PC-3 (cell line): ENCODE measurements at regions not wholly inside any gene's neighbourhood (a gene's known extent, or its start where the extent isn't known, plus 50 kb on each side); places are given as distances from the start of the nearest gene placed in this dataset.

Source experiments
- ATAC-seq: fragments of 200-7000 bp; cut with Tn5 transposase; 2 replicates; pipeline ENCODE4 v1.9.1; 2020; ENCODE audit warnings: mild to moderate bottlenecking, moderate library complexity
- BruUV-seq: library from RNA; stranded (reverse); fragments of 400-500 nt; replicated peaks from 2 replicates; lab custom pipeline; 2021; lab: Mats Ljungman, UMichigan
- CTCF ChIA-PET: fragments of 300-600 bp; sonication (Branson Sonifier 250); formaldehyde crosslinking; loops from one replicate; lab custom pipeline; 2022; ENCODE audit warnings: antibody characterized with exemption; lab: Charles Lee
- POLR2A ChIA-PET: fragments of 300-600 bp; sonication (Branson Sonifier 250); formaldehyde crosslinking; loops from one replicate; lab custom pipeline; 2022; ENCODE audit warnings: antibody characterized with exemption; ENCODE audit not compliant: unreplicated experiment; lab: Charles Lee
- DNase-seq: peaks from one replicate; pipeline ENCODE4 v3.0.0-alpha.2; 2015
- H2AFZ ChIP-seq: fragments of 300-600 bp; sonication (generic); 2 replicates; pipeline ENCODE4 v1.6.0; 2016; ENCODE audit warnings: antibody characterized with exemption, low read length
- H3F3A ChIP-seq: fragments of 300-600 bp; sonication (generic); one replicate; pipeline ENCODE4 v1.6.0; 2017; ENCODE audit warnings: antibody characterized with exemption, low read length, control low read depth, mild to moderate bottlenecking; ENCODE audit not compliant: unreplicated experiment
- H3K27ac ChIP-seq: fragments of 300-600 bp; sonication (generic); 2 replicates; pipeline ENCODE4 v1.5.1; 2016; ENCODE audit warnings: mild to moderate bottlenecking, low read length
- H3K27me3 ChIP-seq: fragments of 300-600 bp; sonication (generic); 2 replicates; pipeline ENCODE4 v1.6.1; 2016; ENCODE audit warnings: low read length, mixed read lengths
- H3K36me3 ChIP-seq: fragments of 300-600 bp; sonication (generic); 2 replicates; pipeline ENCODE4 v1.6.1; 2016; ENCODE audit warnings: low read depth, mixed run types, low read length, mixed read lengths
- H3K4me1 ChIP-seq: fragments of 300-600 bp; sonication (generic); 2 replicates; pipeline ENCODE4 v1.5.1; 2016; ENCODE audit warnings: low read length; ENCODE audit not compliant: insufficient read depth
- H3K4me2 ChIP-seq: fragments of 300-600 bp; sonication (generic); 2 replicates; pipeline ENCODE4 v1.6.0; 2016; ENCODE audit warnings: low read length
- H3K4me3 ChIP-seq: fragments of 300-600 bp; sonication (generic); 2 replicates; pipeline ENCODE4 v1.5.1; 2016; ENCODE audit warnings: mild to moderate bottlenecking, low read length, mixed read lengths
- H3K79me2 ChIP-seq: fragments of 300-600 bp; sonication (generic); 2 replicates; pipeline ENCODE4 v1.6.1; 2017; ENCODE audit warnings: low read length, mixed read lengths
- H3K9ac ChIP-seq: fragments of 300-600 bp; sonication (generic); 2 replicates; pipeline ENCODE4 v1.6.0; 2016; ENCODE audit warnings: mild to moderate bottlenecking, low read length
- H3K9me2 ChIP-seq: fragments of 300-600 bp; sonication (generic); replicated peaks from 2 replicates; pipeline ENCODE4 v1.6.1; 2016; ENCODE audit warnings: mixed run types, low read length, mixed read lengths
- H3K9me3 ChIP-seq: fragments of 300-600 bp; sonication (generic); 2 replicates; pipeline ENCODE4 v1.6.1; 2016; ENCODE audit warnings: low read length, mixed read lengths
- H4K20me1 ChIP-seq: fragments of 300-600 bp; sonication (generic); 2 replicates; pipeline ENCODE4 v1.6.1; 2016; ENCODE audit warnings: low read length, mixed read lengths
- CTCF ChIP-seq: fragments of 300-600 bp; sonication (generic); conservative IDR thresholded peaks from 2 replicates; pipeline ENCODE4 v1.5.1; 2017; ENCODE audit warnings: antibody characterized with exemption, low read depth, mild to moderate bottlenecking, low read length
- EZH2 ChIP-seq: fragments of 300-600 bp; sonication (generic); IDR thresholded peaks from one replicate; pipeline ENCODE4 v1.6.1; 2017; ENCODE audit warnings: antibody characterized with exemption, mild to moderate bottlenecking, low read length; ENCODE audit not compliant: unreplicated experiment
- EZH2phosphoT487 ChIP-seq: fragments of 300-600 bp; sonication (generic); IDR thresholded peaks from 2 replicates; pipeline ENCODE4 v1.6.1; 2018; ENCODE audit warnings: mild to moderate bottlenecking, antibody characterized with exemption, low read length, borderline replicate concordance
- intact Hi-C: fragments of 100-400 bp; cut with micrococcal nuclease; formaldehyde crosslinking; loops from 2 replicates; pipeline ENCODE4 v1.9.0; 2023

DNA sequence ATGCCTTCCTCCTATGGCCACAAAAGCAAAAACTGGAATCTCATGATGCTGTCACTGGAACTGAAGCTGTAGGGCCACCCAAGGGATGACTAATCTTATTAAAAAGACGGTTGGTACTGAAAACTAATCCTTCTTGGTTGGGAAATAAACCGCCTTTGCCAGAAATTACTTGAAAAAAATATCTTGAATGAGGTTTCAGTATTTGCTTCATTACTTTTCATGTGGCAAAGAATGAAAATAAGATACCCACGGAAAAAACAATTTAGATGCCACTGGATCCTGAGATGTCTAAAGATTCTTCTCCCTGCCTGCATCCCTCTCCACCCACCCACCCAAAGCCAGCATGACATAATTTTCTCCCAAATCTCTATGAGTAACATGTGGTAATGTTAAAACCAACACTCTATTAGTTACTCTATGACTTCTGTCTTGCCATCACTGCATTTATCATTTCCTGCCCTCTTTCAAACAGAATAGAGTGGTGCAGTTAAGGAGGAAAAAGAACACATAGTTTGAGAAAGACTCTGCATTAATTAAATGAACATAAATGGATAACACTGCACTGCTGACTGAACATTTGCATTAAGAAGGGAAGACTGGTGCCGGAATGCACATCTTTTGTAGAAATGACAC lies 111.8 kb upstream of the DPH6 start:
- TF ChIP-seq CTCF = no peak
- Histone ChIP-seq H2AFZ (no peak overlapping the region), H3K4me3 (no peak overlapping the region), H3K36me3 (no peaks in the 10 kb centered on the region), H3K9me3 (no peaks in the 10 kb centered on the region), H4K20me1 (no peaks in the 10 kb centered on the region), H3F3A (no peaks in the 10 kb centered on the region), H3K9ac (no peak overlapping the region), H3K27me3 (no peaks in the 10 kb centered on the region), H3K27ac (peak overlapping the region; percentile 31; the same call in 1 of the 2 replicates), H3K9me2 (no peaks in the 10 kb centered on the region), H3K79me2 (no peaks in the 10 kb centered on the region), H3K4me2 (no peak overlapping the region), H3K4me1 (peaks cover 7% of the 10 kb centered on the region; the same call in 1 of the 2 replicates)
- ATAC-seq (peak; percentile 51), DNase-seq (peak; percentile 47)
- BruUV-seq = no TSS peak
- intact Hi-C loops = no loop called here
- ChIA-PET CTCF (no interaction called here), POLR2A (interaction anchor here (0.7 kb wide), 1 partner anchor 244 kb away, joined by 14 read pairs; no protein-coding TSS in a partner anchor)

DNA sequence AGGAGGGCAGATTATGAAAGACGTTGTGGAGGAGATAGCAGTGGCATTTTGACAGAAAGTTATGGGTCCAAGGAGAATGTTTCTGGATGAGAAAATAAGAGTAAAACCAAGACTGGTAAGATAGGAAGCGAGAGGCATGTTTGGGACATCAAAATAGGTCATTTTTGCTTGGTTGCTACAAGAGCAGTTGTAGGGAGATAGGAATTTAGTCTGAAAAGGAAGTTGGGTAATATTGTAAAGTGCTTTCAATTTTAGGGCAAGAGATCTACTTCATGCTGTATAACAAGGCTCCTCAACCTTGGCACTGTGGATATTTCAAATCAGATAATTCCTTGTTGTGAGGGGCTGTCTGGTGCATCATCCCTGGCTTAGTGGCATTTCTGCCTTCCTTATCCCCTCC lies 118.0 kb upstream of the DPH6 start:
- H3K27ac ChIP-seq = no peak overlapping the region
- no peak overlapping the region for H3K4me3 ChIP-seq
- DNase-seq (no peak), ATAC-seq (no peak)
- H2AFZ ChIP-seq = no peak overlapping the region
- no peaks in the 10 kb centered on the region for H3K36me3 ChIP-seq
- TF ChIP-seq EZH2phosphoT487 (no peak), EZH2 (no peak)
- 0 out of 2 replicates have a peak, but pooled peaks cover 3% of the 10 kb centered on the region for H3K9me2 ChIP-seq
- no peak overlapping the region for H3K9ac ChIP-seq
- no peaks in the 10 kb centered on the region for H3K9me3 ChIP-seq
- POLR2A ChIA-PET = no interaction called here
- H3F3A ChIP-seq = no peaks in the 10 kb centered on the region
- intact Hi-C loops = no loop called here
- H4K20me1 ChIP-seq = no peaks in the 10 kb centered on the region
- BruUV-seq = no TSS peak
- H3K79me2 ChIP-seq = no peaks in the 10 kb centered on the region
- CTCF ChIA-PET = no interaction called here
- no peak overlapping the region for H3K4me2 ChIP-seq
- no peaks in the 10 kb centered on the region for H3K4me1 ChIP-seq
- H3K27me3 ChIP-seq = no peaks in the 10 kb centered on the region

GRCh38 chr15:35665896-35666536 lies 120.1 kb upstream of the DPH6 start:
- no TSS peak for BruUV-seq

More at GRCh38 chr15:35665896-35666536, 120.1 kb upstream of the DPH6 start:
- no peaks in the 10 kb centered on the region for H3K9me3 ChIP-seq
- H3K4me3 ChIP-seq = no peak overlapping the region
- POLR2A ChIA-PET = no interaction called here
- H3K27me3 ChIP-seq = no peaks in the 10 kb centered on the region
- intact Hi-C loops = no loop called here
- H3K79me2 ChIP-seq = no peaks in the 10 kb centered on the region
- no peak for DNase-seq
- no peak for ATAC-seq
- no peak overlapping the region for H2AFZ ChIP-seq
- no peak overlapping the region for H3K27ac ChIP-seq
- TF ChIP-seq EZH2 (no peak), EZH2phosphoT487 (no peak), CTCF (no peak)
- CTCF ChIA-PET = no interaction called here
- H3K4me1 ChIP-seq = peaks cover 5% of the 10 kb centered on the region; the same call in 1 of the 2 replicates
- no peaks in the 10 kb centered on the region for H4K20me1 ChIP-seq
- 0 out of 2 replicates have a peak, but pooled peaks cover 3% of the 10 kb centered on the region for H3K9me2 ChIP-seq
- H3K4me2 ChIP-seq = no peak overlapping the region
- H3K36me3 ChIP-seq = no peaks in the 10 kb centered on the region
- no peaks in the 10 kb centered on the region for H3F3A ChIP-seq
- no peak overlapping the region for H3K9ac ChIP-seq
